Germinal center (tissue), 1 donor: ENCODE measurements at regions not wholly inside any gene's neighbourhood (a gene's known extent, or its start where the extent isn't known, plus 50 kb on each side); places are given as distances from the start of the nearest gene placed in this dataset.

ENCODE experiments used
- DNase-seq: peaks from one replicate; pipeline ENCODE4 v3.0.0; 2012; ENCODE audit warnings: mixed read lengths, low spot score

DNA sequence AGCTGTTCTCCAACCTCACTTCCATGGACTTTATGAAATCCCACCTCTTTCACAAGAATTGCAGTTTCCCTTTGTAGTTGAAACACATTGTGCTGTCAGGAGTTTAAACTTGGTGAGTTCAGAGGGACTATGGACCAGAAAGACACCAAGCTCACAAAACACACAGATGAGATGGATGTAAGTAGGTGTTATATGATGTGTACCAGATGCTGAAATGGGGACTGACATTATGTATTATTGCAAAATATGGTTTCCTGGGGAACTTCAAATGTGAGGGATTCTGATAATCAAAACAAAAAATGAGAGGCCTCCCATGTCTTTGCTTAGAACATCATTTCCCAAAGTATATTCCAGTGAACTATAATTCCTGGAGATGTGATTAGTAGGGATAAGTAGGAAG, 401.1 kb upstream of the ARID1B start:
- DNase-seq, result no peak

GRCh38 chr6:156359912-156360311, 417.3 kb upstream of the ARID1B start:
- DNase-seq, result no peak

DNA sequence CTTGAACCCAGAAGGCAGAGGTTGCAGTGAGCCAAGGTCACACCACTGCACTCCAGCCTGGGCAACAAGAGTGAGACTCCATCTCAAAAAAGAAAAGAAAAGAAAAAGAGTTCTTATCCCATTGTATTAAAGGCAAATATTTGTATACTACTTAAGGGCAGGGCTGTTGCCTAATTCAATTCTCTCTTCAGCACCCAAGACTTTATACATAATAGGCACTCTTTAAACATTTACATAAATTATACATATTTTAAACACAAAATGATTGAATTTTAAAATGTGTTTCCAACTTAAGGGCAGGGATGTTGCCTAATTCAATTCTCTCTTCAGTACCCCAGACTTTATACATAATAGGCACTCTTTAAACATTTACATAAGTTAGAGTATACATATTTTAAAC, 424.3 kb upstream of the ARID1B start:
- no peak for DNase-seq

GRCh38 chr6:156351346-156351966, 425.7 kb upstream of the ARID1B start:
- no peak for DNase-seq

GRCh38 chr6:156350337-156350736, 426.8 kb upstream of the ARID1B start:
- DNase-seq, result no peak

DNA sequence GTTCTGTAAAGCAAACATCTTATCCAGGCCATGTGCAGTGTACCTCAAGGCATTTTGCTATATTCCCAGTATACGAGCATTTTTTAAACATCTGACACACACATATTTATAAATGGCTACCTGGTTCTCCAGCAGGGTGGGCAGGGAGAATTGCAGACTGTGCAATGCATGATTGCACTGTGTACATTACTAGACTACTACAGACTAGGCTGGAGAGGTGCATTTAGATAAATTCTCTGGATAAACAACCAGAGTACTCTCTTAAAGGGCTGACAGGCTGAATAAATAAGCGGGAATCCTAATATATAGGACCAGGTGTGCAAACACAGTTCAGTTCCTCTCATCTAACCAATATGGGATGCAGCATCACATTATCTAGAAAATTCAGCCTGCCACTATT, 428.3 kb upstream of the ARID1B start:
- no peak for DNase-seq

DNA sequence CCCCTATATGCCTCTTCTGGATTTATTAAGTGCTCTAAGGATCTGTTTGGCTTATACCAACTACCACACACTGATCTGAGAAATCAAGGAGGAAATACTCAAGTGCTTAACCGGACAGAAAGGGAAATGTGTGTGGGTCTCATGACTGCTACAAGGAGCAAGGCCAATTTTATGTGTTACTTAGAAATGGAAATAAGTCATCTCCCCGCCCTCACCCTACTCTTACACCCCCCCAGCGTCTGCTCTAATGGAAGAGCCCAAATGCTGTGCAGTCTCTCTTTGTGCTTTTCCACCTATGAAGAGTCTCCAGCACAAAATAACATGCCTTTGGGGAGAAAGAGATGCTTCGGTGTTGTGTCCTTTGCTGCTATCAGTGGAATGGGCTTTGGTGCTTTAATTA, 428.8 kb upstream of the ARID1B start:
- DNase-seq, result no peak

- no peak for DNase-seq
Measured at GRCh38 chr6:156347656-156348055, 429.5 kb upstream of the ARID1B start.

- DNase-seq, result no peak
Measured at GRCh38 chr6:156347246-156347645, 429.9 kb upstream of the ARID1B start.

- no peak for DNase-seq
Measured at GRCh38 chr6:156345700-156346099, 431.5 kb upstream of the ARID1B start.

DNA sequence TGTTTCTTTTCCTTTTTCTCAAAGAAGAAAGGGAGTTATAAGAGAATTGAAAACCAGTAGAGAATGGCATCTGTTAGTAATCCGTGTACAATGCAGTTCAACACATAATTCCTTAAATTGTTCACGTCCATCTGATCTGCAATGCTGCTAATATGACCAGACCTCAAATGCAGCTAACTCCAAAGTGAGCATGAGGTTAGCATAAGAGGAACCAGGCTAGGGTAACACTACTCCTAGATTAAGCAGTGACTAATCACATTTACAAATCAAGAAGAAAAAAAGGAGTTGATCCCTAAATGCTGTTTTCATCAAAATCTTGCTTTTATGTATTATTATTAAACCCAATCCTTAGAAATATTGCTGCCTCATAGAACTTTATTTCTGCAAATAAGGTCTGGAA, 432.7 kb upstream of the ARID1B start:
- DNase-seq, result no peak

- DNase-seq, result no peak
Measured at GRCh38 chr6:156337801-156338200, 439.4 kb upstream of the ARID1B start.

- no peak for DNase-seq
Measured at GRCh38 chr6:156336733-156337132, 440.4 kb upstream of the ARID1B start.

GRCh38 chr6:156336089-156336488, 441.1 kb upstream of the ARID1B start:
- DNase-seq, result no peak

- no peak for DNase-seq
Measured at GRCh38 chr6:156334966-156335365, 442.2 kb upstream of the ARID1B start.

DNA sequence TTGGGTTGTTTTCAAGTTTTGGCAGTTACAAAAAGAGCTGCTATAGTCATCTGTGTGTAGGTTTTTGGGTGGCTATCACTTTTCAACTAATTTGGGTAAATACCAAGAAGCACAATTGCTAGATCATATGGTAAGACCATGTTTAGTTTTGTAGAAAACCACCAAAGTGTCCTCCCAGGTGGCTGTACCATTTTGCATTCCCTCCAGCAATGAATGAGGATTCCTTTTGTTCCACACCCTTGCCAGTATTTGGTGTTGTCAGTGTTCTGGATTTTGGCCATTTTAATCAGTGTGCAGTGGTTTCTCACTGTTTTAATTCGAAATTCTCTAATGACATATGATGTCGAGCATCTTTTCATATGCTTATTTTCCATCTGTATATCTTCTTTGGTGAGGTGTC, 457.5 kb upstream of the ARID1B start:
- no peak for DNase-seq

GRCh38 chr6:156316583-156317125, 460.5 kb upstream of the ARID1B start:
- DNase-seq, result no peak

- no peak for DNase-seq
Measured at GRCh38 chr6:156315146-156315545, 462.0 kb upstream of the ARID1B start.

GRCh38 chr6:156313037-156313436, 464.1 kb upstream of the ARID1B start:
- DNase-seq, result no peak

DNA sequence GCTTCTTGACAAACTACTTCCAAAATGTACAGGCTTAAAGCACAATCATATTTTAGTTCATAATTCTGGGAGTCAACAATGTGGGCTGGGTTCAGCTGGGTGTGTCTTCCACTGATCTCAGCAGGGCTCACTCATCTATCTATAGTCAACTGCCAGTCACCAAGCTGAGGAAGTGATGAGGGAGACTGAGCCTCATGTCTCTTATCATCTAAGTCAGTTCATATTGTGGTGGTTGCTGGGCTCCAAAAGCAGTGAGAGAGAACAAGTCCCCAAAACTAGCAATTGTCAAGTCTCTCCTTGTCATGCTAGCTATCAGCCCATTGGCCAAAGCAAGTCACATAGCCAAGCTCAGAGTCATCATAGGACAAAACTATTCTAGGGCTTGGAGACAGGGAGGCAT, 465.9 kb upstream of the ARID1B start:
- DNase-seq, result no peak

DNA sequence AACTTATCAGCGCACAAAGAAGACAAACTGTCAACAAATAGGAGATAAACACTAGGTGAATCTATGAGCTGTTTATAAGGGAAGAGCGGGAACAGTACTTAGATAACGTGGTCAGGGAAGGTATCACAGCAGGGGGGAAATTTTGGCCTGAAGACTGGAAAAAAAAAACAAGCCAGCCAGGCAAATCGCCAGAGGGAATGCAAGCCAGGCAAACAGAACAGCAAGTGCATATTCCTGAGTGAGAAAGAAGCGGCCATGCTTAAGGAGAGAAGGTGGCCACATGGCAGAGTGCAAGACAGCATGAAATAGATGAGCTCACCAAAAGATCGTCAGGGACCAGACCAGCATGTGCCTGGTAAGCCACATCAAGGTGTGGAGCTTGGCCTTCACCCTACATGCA, 466.5 kb upstream of the ARID1B start:
- DNase-seq, result no peak

GRCh38 chr6:156309017-156309416, 468.2 kb upstream of the ARID1B start:
- DNase-seq, result no peak

DNA sequence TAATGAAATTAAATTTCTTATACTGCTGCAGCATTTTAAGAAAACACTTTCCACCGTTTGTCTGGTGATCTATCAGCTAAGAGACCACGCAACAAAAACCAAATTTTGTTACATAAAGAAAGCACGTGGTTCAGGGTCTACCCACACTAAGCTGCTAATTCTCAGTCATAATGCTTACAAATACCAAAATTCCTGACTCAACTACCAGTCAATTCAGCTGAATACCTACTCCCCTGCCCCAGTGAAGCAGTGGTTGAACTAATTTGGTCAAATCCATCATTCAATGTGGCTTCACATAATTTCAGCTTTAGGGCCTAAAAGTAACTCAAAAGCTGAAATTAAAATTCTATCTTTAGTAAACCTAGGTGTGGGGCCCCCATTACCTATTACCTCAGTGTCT, 468.6 kb upstream of the ARID1B start:
- no peak for DNase-seq

DNA sequence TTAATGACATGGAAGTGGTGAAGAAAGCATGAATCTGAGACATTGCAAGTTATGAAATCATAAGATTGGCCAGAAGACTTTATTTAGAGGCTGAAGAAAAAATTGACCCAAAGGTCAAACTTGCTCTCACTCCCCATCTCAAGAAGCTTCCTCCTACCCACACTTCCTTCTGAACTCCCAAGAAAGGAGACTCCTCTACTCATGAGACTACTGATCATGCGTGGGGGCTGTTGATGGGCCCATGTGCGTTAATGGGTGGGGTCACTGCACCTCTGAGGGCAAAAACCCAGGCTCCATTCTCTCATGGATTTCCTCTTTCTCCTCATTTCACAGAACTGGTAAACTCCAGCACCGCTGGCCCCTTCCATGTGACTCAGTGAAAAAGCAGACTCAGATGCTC, 470.6 kb upstream of the ARID1B start:
- DNase-seq, result no peak

- DNase-seq, result no peak
Measured at GRCh38 chr6:156283091-156283490, 494.1 kb upstream of the ARID1B start.
